SU-DHL-6 (cell line): ENCODE measurements at regions not wholly inside any gene's neighbourhood (a gene's known extent, or its start where the extent isn't known, plus 50 kb on each side); places are given as distances from the start of the nearest gene placed in this dataset.

ENCODE experiments used
- H2AFZ ChIP-seq: fragments of 200-600 bp; sonication (generic); 2 replicates; pipeline ENCODE4 v1.6.1; 2014; ENCODE audit warnings: low read depth, mild to moderate bottlenecking, moderate library complexity, mixed read lengths, antibody characterized with exemption, low read length; ENCODE audit not compliant: severe bottlenecking
- H3F3A ChIP-seq: fragments of 200-600 bp; shearing (Covaris generic); 2 replicates; pipeline ENCODE4 v1.6.0; 2016; ENCODE audit warnings: antibody characterized with exemption, mild to moderate bottlenecking; ENCODE audit not compliant: insufficient read depth
- H3K27ac ChIP-seq: fragments of 200-600 bp; sonication (generic); 2 replicates; pipeline ENCODE4 v1.5.1; 2016; ENCODE audit warnings: low read depth, mild to moderate bottlenecking, low read length, moderate library complexity, mixed read lengths
- H3K27me3 ChIP-seq: fragments of 200-600 bp; sonication (generic), shearing (Covaris generic); 2 replicates; pipeline ENCODE4 v1.6.0; 2014; ENCODE audit warnings: mild to moderate bottlenecking, low read length
- H3K36me3 ChIP-seq: fragments of 200-600 bp; sonication (generic); 2 replicates; pipeline ENCODE4 v1.6.1; 2014; ENCODE audit warnings: mild to moderate bottlenecking, low read length, mixed read lengths
- H3K4me2 ChIP-seq: fragments of 300-600, 200-600 bp; shearing (Covaris generic), sonication (generic); 2 replicates; pipeline ENCODE4 v1.6.0; 2014; ENCODE audit warnings: low read length, low read depth, mild to moderate bottlenecking; ENCODE audit not compliant: poor library complexity, severe bottlenecking
- H3K4me3 ChIP-seq: fragments of 200-600 bp; sonication (generic); 2 replicates; pipeline ENCODE4 v1.5.1; 2014; ENCODE audit warnings: antibody characterized with exemption, low read length, mild to moderate bottlenecking, mixed read lengths; ENCODE audit not compliant: insufficient read depth, poor library complexity, severe bottlenecking
- H3K79me2 ChIP-seq: fragments of 200-600 bp; sonication (generic); 2 replicates; pipeline ENCODE4 v1.6.1; 2014; ENCODE audit warnings: mild to moderate bottlenecking, low read length, moderate library complexity; ENCODE audit not compliant: insufficient read depth
- H3K9ac ChIP-seq: fragments of 200-600 bp; sonication (generic); 2 replicates; pipeline ENCODE4 v1.7.0; 2014; ENCODE audit warnings: mild to moderate bottlenecking, low read length
- H3K9me2 ChIP-seq: fragments of 200-600 bp; sonication (generic); replicated peaks from 2 replicates; pipeline ENCODE4 v1.6.1; 2014; ENCODE audit warnings: low read length; ENCODE audit not compliant: insufficient read depth
- H3K9me3 ChIP-seq: fragments of 200-600 bp; sonication (generic); 2 replicates; pipeline ENCODE4 v1.6.1; 2014; ENCODE audit warnings: low read length, mixed read lengths; ENCODE audit not compliant: insufficient read depth
- H4K20me1 ChIP-seq: fragments of 200-600 bp; sonication (generic); 2 replicates; pipeline ENCODE4 v1.6.1; 2014; ENCODE audit warnings: low read depth, mild to moderate bottlenecking, antibody characterized with exemption, low read length, moderate library complexity, mixed read lengths
- CTCF ChIP-seq: fragments of 200-600 bp; sonication (generic); IDR thresholded peaks from one replicate; pipeline ENCODE4 v1.5.1; 2017; ENCODE audit warnings: antibody characterized with exemption, mild to moderate bottlenecking, low read length, moderate library complexity; ENCODE audit not compliant: insufficient read depth, poor library complexity, severe bottlenecking
- EZH2phosphoT487 ChIP-seq: fragments of 200-600 bp; sonication (generic), shearing (Covaris generic); conservative IDR thresholded peaks from 2 replicates; pipeline ENCODE4 v1.6.1; 2018; ENCODE audit warnings: mild to moderate bottlenecking, antibody characterized with exemption, low read length, moderate library complexity, mixed read lengths

DNA sequence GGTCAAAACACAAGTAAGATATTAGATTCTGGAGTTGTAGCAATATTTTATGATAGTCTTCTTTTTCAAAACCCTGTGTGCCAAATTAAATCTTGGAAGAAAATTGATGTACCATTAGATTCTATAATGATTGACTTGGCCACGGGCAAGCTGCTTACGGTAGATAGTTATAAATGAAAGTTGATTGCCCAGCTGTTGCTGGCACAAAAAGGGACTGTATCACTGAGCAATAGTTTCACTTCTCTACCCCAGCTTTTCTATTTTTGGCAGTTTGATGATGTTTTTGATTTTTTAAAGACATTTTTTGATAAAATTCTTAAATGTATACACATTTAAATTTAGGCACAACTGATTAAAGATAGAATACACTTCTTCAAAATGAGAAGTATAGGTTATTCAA lies 333.3 kb downstream of the TRAM1L1 start:
- Histone ChIP-seq H3F3A (no peaks in the 10 kb centered on the region), H3K36me3 (no peaks in the 10 kb centered on the region), H4K20me1 (no peaks in the 10 kb centered on the region), H3K9ac (no peak overlapping the region), H3K79me2 (no peaks in the 10 kb centered on the region), H2AFZ (no peak overlapping the region), H3K27me3 (no peaks in the 10 kb centered on the region), H3K4me3 (no peak overlapping the region), H3K9me2 (no peaks in the 10 kb centered on the region), H3K4me2 (no peak overlapping the region), H3K9me3 (no peaks in the 10 kb centered on the region), H3K27ac (no peak overlapping the region)
- TF ChIP-seq CTCF (no peak), EZH2phosphoT487 (no peak)

DNA sequence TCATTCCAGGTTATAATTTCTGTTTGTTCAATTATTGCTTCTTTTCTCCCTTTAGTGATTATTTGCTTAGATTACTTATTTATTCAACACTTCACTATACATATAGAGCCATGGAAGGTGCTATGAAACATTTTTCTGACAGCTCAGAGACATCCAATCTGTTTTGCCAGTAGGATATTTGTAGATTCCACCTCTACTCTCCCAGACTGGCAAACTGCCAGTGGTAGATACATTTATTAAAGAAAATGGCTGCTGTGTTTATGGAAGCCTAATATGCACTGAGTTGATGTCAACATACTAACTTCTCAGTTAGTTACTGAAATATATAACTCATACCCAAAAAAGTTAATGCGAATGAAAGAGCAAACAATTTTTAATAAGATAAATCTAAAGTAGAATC lies 348.6 kb downstream of the TRAM1L1 start:
- H3K4me3 ChIP-seq, result no peak overlapping the region
- no peaks in the 10 kb centered on the region for H4K20me1 ChIP-seq
- H3F3A ChIP-seq, result no peaks in the 10 kb centered on the region
- H3K27ac ChIP-seq, result no peak overlapping the region
- H3K27me3 ChIP-seq, result no peaks in the 10 kb centered on the region
- H3K9ac ChIP-seq, result no peak overlapping the region
- TF ChIP-seq EZH2phosphoT487 (no peak), CTCF (no peak)
- no peaks in the 10 kb centered on the region for H3K9me2 ChIP-seq
- H3K4me2 ChIP-seq, result no peak overlapping the region
- H3K9me3 ChIP-seq, result no peaks in the 10 kb centered on the region
- H3K36me3 ChIP-seq, result no peaks in the 10 kb centered on the region
- no peak overlapping the region for H2AFZ ChIP-seq
- no peaks in the 10 kb centered on the region for H3K79me2 ChIP-seq

- Histone ChIP-seq H3K4me2 (no peak overlapping the region), H2AFZ (no peak overlapping the region), H3K4me3 (no peak overlapping the region), H3K27ac (no peak overlapping the region), H3K79me2 (no peaks in the 10 kb centered on the region), H3K9ac (no peak overlapping the region), H3K9me3 (no peaks in the 10 kb centered on the region), H3K9me2 (no peaks in the 10 kb centered on the region), H3K36me3 (no peaks in the 10 kb centered on the region), H3K27me3 (no peaks in the 10 kb centered on the region), H4K20me1 (no peaks in the 10 kb centered on the region), H3F3A (no peaks in the 10 kb centered on the region)
- no peak for TF ChIP-seq CTCF
- TF ChIP-seq EZH2phosphoT487, result no peak
These were observed 351.2 kb downstream of the TRAM1L1 start for GRCh38 chr4:116734178-116734577.

GRCh38 chr4:116733370-116733769 lies 352.0 kb downstream of the TRAM1L1 start:
- Histone ChIP-seq H2AFZ (no peak overlapping the region), H3K9me3 (no peaks in the 10 kb centered on the region)
- no peak for TF ChIP-seq CTCF
- TF ChIP-seq EZH2phosphoT487, result no peak

More at GRCh38 chr4:116733370-116733769, 352.0 kb downstream of the TRAM1L1 start:
- H3K4me3 ChIP-seq, result no peak overlapping the region
- H3K79me2 ChIP-seq, result no peaks in the 10 kb centered on the region
- no peak overlapping the region for H3K27ac ChIP-seq
- no peaks in the 10 kb centered on the region for H3K36me3 ChIP-seq
- no peaks in the 10 kb centered on the region for H3K27me3 ChIP-seq
- no peaks in the 10 kb centered on the region for H4K20me1 ChIP-seq
- H3K4me2 ChIP-seq, result no peak overlapping the region
- no peaks in the 10 kb centered on the region for H3F3A ChIP-seq
- no peaks in the 10 kb centered on the region for H3K9me2 ChIP-seq
- no peak overlapping the region for H3K9ac ChIP-seq
